WTC11 (cell line): ENCODE measurements at regions not wholly inside any gene's neighbourhood (a gene's known extent, or its start where the extent isn't known, plus 50 kb on each side); places are given as distances from the start of the nearest gene placed in this dataset.

Source experiments
- ATAC-seq: fragments of 200-7000 bp; cut with Tn5 transposase; 2 replicates; pipeline ENCODE4 v1.10.0; 2021; ENCODE audit warnings: mild to moderate bottlenecking, moderate library complexity
- CTCF ChIA-PET: fragments of 300-600 bp; sonication (Branson Sonifier 250); formaldehyde crosslinking; loops from one replicate; lab custom pipeline; 2021; ENCODE audit warnings: antibody characterized with exemption; lab: Charles Lee
- POLR2A ChIA-PET: fragments of 350-600 bp; sonication (Branson Sonifier 250); formaldehyde crosslinking; loops from one replicate; lab custom pipeline; 2021; ENCODE audit warnings: antibody characterized with exemption; lab: Charles Lee
- DNase-seq: peaks from one replicate; pipeline ENCODE4 v3.0.0; 2021; ENCODE audit warnings: low spot score
- H3K27ac Mint-ChIP-seq: 2 replicates; pipeline ENCODE4 v1.8.0; 2021; ENCODE audit warnings: mixed read lengths
- H3K27me3 Mint-ChIP-seq: 2 replicates; pipeline ENCODE4 v1.8.0; 2021; ENCODE audit warnings: low read depth, mild to moderate bottlenecking, moderate library complexity, mixed read lengths
- H3K36me3 Mint-ChIP-seq: 2 replicates; pipeline ENCODE4 v1.8.0; 2021; ENCODE audit warnings: mixed read lengths
- H3K4me1 Mint-ChIP-seq: 2 replicates; pipeline ENCODE4 v1.8.0; 2022; ENCODE audit warnings: mixed read lengths
- H3K4me3 Mint-ChIP-seq: 2 replicates; pipeline ENCODE4 v1.8.0; 2021; ENCODE audit warnings: mild to moderate bottlenecking, moderate library complexity, mixed read lengths
- H3K9me3 Mint-ChIP-seq: 2 replicates; pipeline ENCODE4 v1.8.0; 2021; ENCODE audit warnings: mixed read lengths
- ATF2 ChIP-seq: sonication (generic); formaldehyde crosslinking; IDR thresholded peaks from 2 replicates; pipeline ENCODE4 v1.8.1; 2022; ENCODE audit warnings: low read depth, missing genetic modification reagents, borderline replicate concordance
- CBFB ChIP-seq: sonication (generic); formaldehyde crosslinking; IDR thresholded peaks from 2 replicates; pipeline ENCODE4 v1.8.1; 2022; ENCODE audit warnings: mild to moderate bottlenecking, low read depth, missing genetic modification reagents
- CREM ChIP-seq: sonication (generic); formaldehyde crosslinking; IDR thresholded peaks from 2 replicates; pipeline ENCODE4 v1.8.1; 2022; ENCODE audit warnings: mild to moderate bottlenecking, missing genetic modification reagents, moderate library complexity
- E2F1 ChIP-seq: sonication (generic); formaldehyde crosslinking; IDR thresholded peaks from 2 replicates; pipeline ENCODE4 v1.8.0; 2022; ENCODE audit warnings: mild to moderate bottlenecking, missing genetic modification reagents
- FOXK1 ChIP-seq: sonication (generic); formaldehyde crosslinking; IDR thresholded peaks from 2 replicates; pipeline ENCODE4 v1.8.0; 2022; ENCODE audit warnings: mild to moderate bottlenecking, moderate library complexity, missing genetic modification reagents
- HMGA2 ChIP-seq: fragments of 250-450 bp; sonication (Bioruptor Pico); IDR thresholded peaks from 2 replicates; pipeline ENCODE4 v1.4.0; 2021; ENCODE audit warnings: mild to moderate bottlenecking, moderate library complexity
- NFYB ChIP-seq: sonication (generic); formaldehyde crosslinking; conservative IDR thresholded peaks from 2 replicates; pipeline ENCODE4 v1.8.0; 2022; ENCODE audit warnings: low read depth, missing genetic modification reagents
- SOX15 ChIP-seq: fragments of 250-450 bp; sonication (Bioruptor Pico); IDR thresholded peaks from 2 replicates; pipeline ENCODE4 v1.9.0; 2021; ENCODE audit warnings: mild to moderate bottlenecking
- TCF7 ChIP-seq: sonication (generic); formaldehyde crosslinking; IDR thresholded peaks from 2 replicates; pipeline ENCODE4 v1.8.0; 2022; ENCODE audit warnings: mild to moderate bottlenecking, low read depth, missing genetic modification reagents, moderate library complexity
- USF1 ChIP-seq: sonication (generic); formaldehyde crosslinking; IDR thresholded peaks from 2 replicates; pipeline ENCODE4 v1.8.0; 2022; ENCODE audit warnings: mild to moderate bottlenecking, missing genetic modification reagents
- ZNF263 ChIP-seq: sonication (generic); formaldehyde crosslinking; IDR thresholded peaks from 2 replicates; pipeline ENCODE4 v1.8.1; 2022; ENCODE audit warnings: low read depth, mild to moderate bottlenecking, moderate library complexity, missing genetic modification reagents
- ZNF317 ChIP-seq: sonication (generic); formaldehyde crosslinking; IDR thresholded peaks from 2 replicates; pipeline ENCODE4 v1.8.1; 2023; ENCODE audit warnings: low read depth, mild to moderate bottlenecking, moderate library complexity, missing genetic modification reagents, borderline replicate concordance
- ZNF416 ChIP-seq: fragments of 250-450 bp; sonication (Bioruptor Pico); IDR thresholded peaks from 2 replicates; pipeline ENCODE4 v1.9.0; 2021; ENCODE audit warnings: mild to moderate bottlenecking, inconsistent platforms
- ZNF671 ChIP-seq: fragments of 250-450 bp; sonication (Bioruptor Pico); IDR thresholded peaks from 2 replicates; pipeline ENCODE4 v1.8.0; 2021; ENCODE audit warnings: mild to moderate bottlenecking
- TF ChIP-seq, protein P1 (sequence below): sonication (generic); formaldehyde crosslinking; IDR thresholded peaks from 2 replicates; pipeline ENCODE4 v1.8.1; 2023; ENCODE audit warnings: mild to moderate bottlenecking, missing genetic modification reagents
- TF ChIP-seq, protein P2 (sequence below): sonication (generic); formaldehyde crosslinking; IDR thresholded peaks from 2 replicates; pipeline ENCODE4 v1.8.1; 2022; ENCODE audit warnings: mild to moderate bottlenecking, missing genetic modification reagents, moderate library complexity, borderline replicate concordance
- TF ChIP-seq, protein P3 (sequence below): sonication (generic); formaldehyde crosslinking; IDR thresholded peaks from 2 replicates; pipeline ENCODE4 v1.8.1; 2022; ENCODE audit warnings: low read depth, mild to moderate bottlenecking, moderate library complexity, missing genetic modification reagents, borderline replicate concordance
- TF ChIP-seq, protein P4 (sequence below): fragments of 250-450 bp; sonication (Bioruptor Pico); IDR thresholded peaks from 2 replicates; pipeline ENCODE4 v2.1.2; 2022; ENCODE audit warnings: mild to moderate bottlenecking, moderate library complexity

DNA sequence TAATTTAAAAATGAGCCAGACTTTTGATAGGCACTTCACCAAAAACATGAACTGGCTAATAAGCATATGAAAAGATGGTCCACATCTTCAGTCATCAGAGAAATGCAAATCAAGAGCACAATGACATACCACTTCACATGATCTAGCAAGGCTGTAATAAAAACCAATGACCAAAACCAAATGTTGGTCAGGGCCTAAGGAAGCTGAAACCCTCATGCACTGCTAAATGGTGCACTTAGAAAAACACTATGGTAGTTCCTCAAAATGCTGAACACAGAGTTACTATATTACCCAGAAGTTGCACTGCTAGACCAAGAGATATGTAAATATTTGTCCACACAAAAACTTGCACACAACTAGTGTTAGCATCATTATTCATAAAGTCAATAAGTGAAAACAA lies 504.9 kb upstream of the SOX11 start:
- Mint-ChIP-seq H3K27ac (no peak overlapping the region), H3K4me3 (no peak overlapping the region), H3K4me1 (no peaks in the 10 kb centered on the region), H3K9me3 (peaks cover 78% of the 10 kb centered on the region), H3K27me3 (peaks cover 2% of the 10 kb centered on the region; the same call in 1 of the 2 replicates), H3K36me3 (peaks cover 52% of the 10 kb centered on the region)
- CTCF ChIA-PET, result no interaction called here
- no peak for ATAC-seq
- TF ChIP-seq, protein P1, sequence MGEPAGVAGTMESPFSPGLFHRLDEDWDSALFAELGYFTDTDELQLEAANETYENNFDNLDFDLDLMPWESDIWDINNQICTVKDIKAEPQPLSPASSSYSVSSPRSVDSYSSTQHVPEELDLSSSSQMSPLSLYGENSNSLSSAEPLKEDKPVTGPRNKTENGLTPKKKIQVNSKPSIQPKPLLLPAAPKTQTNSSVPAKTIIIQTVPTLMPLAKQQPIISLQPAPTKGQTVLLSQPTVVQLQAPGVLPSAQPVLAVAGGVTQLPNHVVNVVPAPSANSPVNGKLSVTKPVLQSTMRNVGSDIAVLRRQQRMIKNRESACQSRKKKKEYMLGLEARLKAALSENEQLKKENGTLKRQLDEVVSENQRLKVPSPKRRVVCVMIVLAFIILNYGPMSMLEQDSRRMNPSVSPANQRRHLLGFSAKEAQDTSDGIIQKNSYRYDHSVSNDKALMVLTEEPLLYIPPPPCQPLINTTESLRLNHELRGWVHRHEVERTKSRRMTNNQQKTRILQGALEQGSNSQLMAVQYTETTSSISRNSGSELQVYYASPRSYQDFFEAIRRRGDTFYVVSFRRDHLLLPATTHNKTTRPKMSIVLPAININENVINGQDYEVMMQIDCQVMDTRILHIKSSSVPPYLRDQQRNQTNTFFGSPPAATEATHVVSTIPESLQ (CRISPR knock-in tag), result no peak
- no peak for TF ChIP-seq SOX15
- no peak for TF ChIP-seq TCF7
- TF ChIP-seq ZNF671 (CRISPR knock-in tag), result no peak
- no peak for TF ChIP-seq HMGA2
- TF ChIP-seq ZNF317, result no peak
- no peak for TF ChIP-seq NFYB (CRISPR knock-in tag)
- no peak for TF ChIP-seq USF1 (CRISPR knock-in tag)
- no peak for TF ChIP-seq ZNF263 (CRISPR knock-in tag)
- no peak for TF ChIP-seq E2F1
- TF ChIP-seq ATF2 (CRISPR knock-in tag), result no peak
- no peak for TF ChIP-seq FOXK1
- no peak for DNase-seq
- POLR2A ChIA-PET, result no interaction called here

GRCh38 chr2:5188636-5189035 lies 503.5 kb upstream of the SOX11 start:
- ChIA-PET POLR2A (no interaction called here), CTCF (no interaction called here)
- ATAC-seq (no peak), DNase-seq (no peak)
- Mint-ChIP-seq H3K27ac (no peak overlapping the region), H3K4me3 (no peak overlapping the region), H3K36me3 (peaks cover 50% of the 10 kb centered on the region), H3K27me3 (no peaks in the 10 kb centered on the region), H3K9me3 (peaks cover 78% of the 10 kb centered on the region), H3K4me1 (no peaks in the 10 kb centered on the region)
- TF ChIP-seq FOXK1, result no peak
- TF ChIP-seq ZNF416, result no peak
- TF ChIP-seq, protein P2, sequence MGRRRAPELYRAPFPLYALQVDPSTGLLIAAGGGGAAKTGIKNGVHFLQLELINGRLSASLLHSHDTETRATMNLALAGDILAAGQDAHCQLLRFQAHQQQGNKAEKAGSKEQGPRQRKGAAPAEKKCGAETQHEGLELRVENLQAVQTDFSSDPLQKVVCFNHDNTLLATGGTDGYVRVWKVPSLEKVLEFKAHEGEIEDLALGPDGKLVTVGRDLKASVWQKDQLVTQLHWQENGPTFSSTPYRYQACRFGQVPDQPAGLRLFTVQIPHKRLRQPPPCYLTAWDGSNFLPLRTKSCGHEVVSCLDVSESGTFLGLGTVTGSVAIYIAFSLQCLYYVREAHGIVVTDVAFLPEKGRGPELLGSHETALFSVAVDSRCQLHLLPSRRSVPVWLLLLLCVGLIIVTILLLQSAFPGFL (CRISPR knock-in tag), result no peak
- TF ChIP-seq CREM (CRISPR knock-in tag), result no peak
- TF ChIP-seq CBFB (CRISPR knock-in tag), result no peak
- TF ChIP-seq, protein P3, sequence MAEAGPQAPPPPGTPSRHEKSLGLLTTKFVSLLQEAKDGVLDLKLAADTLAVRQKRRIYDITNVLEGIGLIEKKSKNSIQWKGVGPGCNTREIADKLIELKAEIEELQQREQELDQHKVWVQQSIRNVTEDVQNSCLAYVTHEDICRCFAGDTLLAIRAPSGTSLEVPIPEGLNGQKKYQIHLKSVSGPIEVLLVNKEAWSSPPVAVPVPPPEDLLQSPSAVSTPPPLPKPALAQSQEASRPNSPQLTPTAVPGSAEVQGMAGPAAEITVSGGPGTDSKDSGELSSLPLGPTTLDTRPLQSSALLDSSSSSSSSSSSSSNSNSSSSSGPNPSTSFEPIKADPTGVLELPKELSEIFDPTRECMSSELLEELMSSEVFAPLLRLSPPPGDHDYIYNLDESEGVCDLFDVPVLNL (CRISPR knock-in tag), result no peak
- TF ChIP-seq, protein P1 (CRISPR knock-in tag), result no peak
- TF ChIP-seq, protein P4, sequence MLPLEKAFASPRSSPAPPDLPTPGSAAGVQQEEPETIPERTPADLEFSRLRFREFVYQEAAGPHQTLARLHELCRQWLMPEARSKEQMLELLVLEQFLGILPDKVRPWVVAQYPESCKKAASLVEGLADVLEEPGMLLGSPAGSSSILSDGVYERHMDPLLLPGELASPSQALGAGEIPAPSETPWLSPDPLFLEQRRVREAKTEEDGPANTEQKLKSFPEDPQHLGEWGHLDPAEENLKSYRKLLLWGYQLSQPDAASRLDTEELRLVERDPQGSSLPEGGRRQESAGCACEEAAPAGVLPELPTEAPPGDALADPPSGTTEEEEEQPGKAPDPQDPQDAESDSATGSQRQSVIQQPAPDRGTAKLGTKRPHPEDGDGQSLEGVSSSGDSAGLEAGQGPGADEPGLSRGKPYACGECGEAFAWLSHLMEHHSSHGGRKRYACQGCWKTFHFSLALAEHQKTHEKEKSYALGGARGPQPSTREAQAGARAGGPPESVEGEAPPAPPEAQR (CRISPR knock-in tag), result no peak
